KMS-11 (cell line): ENCODE measurements at regions not wholly inside any gene's neighbourhood (a gene's known extent, or its start where the extent isn't known, plus 50 kb on each side); places are given as distances from the start of the nearest gene placed in this dataset.

Experiments
- H2AFZ ChIP-seq: fragments of 200-600 bp; sonication (generic); 2 replicates; pipeline ENCODE4 v1.6.1; 2016; ENCODE audit warnings: antibody characterized with exemption, mixed run types, low read depth
- H3K27ac ChIP-seq: fragments of 200-600 bp; sonication (generic); 2 replicates; pipeline ENCODE4 v1.6.1; 2016; ENCODE audit warnings: mild to moderate bottlenecking, mixed run types
- H3K27me3 ChIP-seq: fragments of 200-600 bp; sonication (generic); 2 replicates; pipeline ENCODE4 v1.6.1; 2017; ENCODE audit warnings: mild to moderate bottlenecking, low read depth, mixed run types, moderate library complexity; ENCODE audit not compliant: insufficient read depth
- H3K36me3 ChIP-seq: fragments of 200-600 bp; sonication (generic); 2 replicates; pipeline ENCODE4 v1.6.1; 2017; ENCODE audit warnings: mild to moderate bottlenecking, mixed run types; ENCODE audit not compliant: insufficient read depth
- H3K4me1 ChIP-seq: fragments of 200-600 bp; sonication (generic); 2 replicates; pipeline ENCODE4 v1.6.1; 2016; ENCODE audit warnings: mild to moderate bottlenecking, low read depth, mixed run types; ENCODE audit not compliant: poor library complexity, severe bottlenecking
- H3K4me2 ChIP-seq: fragments of 200-600 bp; sonication (generic); 2 replicates; pipeline ENCODE4 v1.7.0; 2016; ENCODE audit warnings: mild to moderate bottlenecking, mixed run types
- H3K4me3 ChIP-seq: fragments of 200-600 bp; sonication (generic); IDR thresholded peaks from 2 replicates; pipeline ENCODE4 v1.6.1; 2017; ENCODE audit warnings: low read depth, low read length, mixed read lengths; ENCODE audit not compliant: insufficient read depth
- H3K79me2 ChIP-seq: fragments of 200-600 bp; sonication (generic); 2 replicates; pipeline ENCODE4 v1.6.1; 2016; ENCODE audit warnings: low read depth, mixed run types; ENCODE audit not compliant: insufficient read depth
- H3K9ac ChIP-seq: fragments of 200-600 bp; sonication (generic); 2 replicates; pipeline ENCODE4 v1.6.1; 2016; ENCODE audit warnings: mild to moderate bottlenecking, mixed run types
- H4K20me1 ChIP-seq: fragments of 200-600 bp; sonication (generic); 2 replicates; pipeline ENCODE4 v1.6.1; 2016; ENCODE audit warnings: mild to moderate bottlenecking, mixed run types; ENCODE audit not compliant: insufficient read depth
- CTCF ChIP-seq: fragments of 200-600 bp; sonication (generic); conservative IDR thresholded peaks from 2 replicates; pipeline ENCODE4 v1.6.1; 2017; ENCODE audit warnings: low read depth, mild to moderate bottlenecking, antibody characterized with exemption, low read length, moderate library complexity, mixed read lengths

- TF ChIP-seq CTCF, result no peak
- Histone ChIP-seq H3K4me3 (no peak overlapping the region), H3K79me2 (no peaks in the 10 kb centered on the region), H2AFZ (no peak overlapping the region), H3K36me3 (no peaks in the 10 kb centered on the region), H3K4me1 (peaks cover 24% of the 10 kb centered on the region), H4K20me1 (no peaks in the 10 kb centered on the region), H3K9ac (no peak overlapping the region), H3K27me3 (no peaks in the 10 kb centered on the region), H3K4me2 (peak overlapping the region; percentile 53), H3K27ac (no peak overlapping the region)
Measured at GRCh38 chr5:74034733-74035132, 408.7 kb downstream of the ARHGEF28 start.

- Histone ChIP-seq H3K36me3 (no peaks in the 10 kb centered on the region), H3K79me2 (no peaks in the 10 kb centered on the region), H3K4me3 (no peak overlapping the region), H3K4me1 (peaks cover 45% of the 10 kb centered on the region), H4K20me1 (no peaks in the 10 kb centered on the region), H3K27ac (no peak overlapping the region), H2AFZ (no peak overlapping the region), H3K27me3 (no peaks in the 10 kb centered on the region), H3K4me2 (no peak overlapping the region), H3K9ac (no peak overlapping the region)
- no peak for TF ChIP-seq CTCF
Measured at GRCh38 chr5:74032617-74033016, 406.6 kb downstream of the ARHGEF28 start.

GRCh38 chr5:74031536-74031935 is 405.5 kb downstream of the ARHGEF28 start:
- no peak for TF ChIP-seq CTCF
- Histone ChIP-seq H4K20me1 (no peaks in the 10 kb centered on the region), H3K79me2 (no peaks in the 10 kb centered on the region), H3K4me2 (no peak overlapping the region), H3K9ac (no peak overlapping the region), H3K4me1 (peaks cover 51% of the 10 kb centered on the region), H3K27me3 (no peaks in the 10 kb centered on the region), H2AFZ (no peak overlapping the region), H3K27ac (no peak overlapping the region), H3K4me3 (no peak overlapping the region), H3K36me3 (no peaks in the 10 kb centered on the region)

GRCh38 chr5:74030821-74031220 is 404.8 kb downstream of the ARHGEF28 start:
- TF ChIP-seq CTCF, result no peak

More at GRCh38 chr5:74030821-74031220, 404.8 kb downstream of the ARHGEF28 start:
- Histone ChIP-seq H3K79me2 (no peaks in the 10 kb centered on the region), H3K9ac (no peak overlapping the region), H3K4me3 (no peak overlapping the region), H4K20me1 (no peaks in the 10 kb centered on the region), H3K36me3 (no peaks in the 10 kb centered on the region), H3K27ac (no peak overlapping the region), H3K27me3 (no peaks in the 10 kb centered on the region), H3K4me1 (peaks cover 44% of the 10 kb centered on the region), H3K4me2 (no peak overlapping the region), H2AFZ (no peak overlapping the region)
